Vagina (tissue), 2 donors: ENCODE measurements at regions not wholly inside any gene's neighbourhood (a gene's known extent, or its start where the extent isn't known, plus 50 kb on each side); places are given as distances from the start of the nearest gene placed in this dataset.

Experiments used
- DNase-seq, 2 donors: peaks; one replicate each; pipeline ENCODE4 v3.0.0-alpha.2; 2017; ENCODE audit errors: extremely low spot score in 2 of 2
- H3K27ac ChIP-seq: fragments of 200-600 bp; sonication (generic); one replicate; pipeline ENCODE4 v1.5.1; 2019
- H3K27me3 ChIP-seq: fragments of 200-600 bp; sonication (generic); one replicate; pipeline ENCODE4 v1.5.1; 2019
- H3K36me3 ChIP-seq, 2 donors: fragments of 200-600 bp; sonication (generic); one replicate each; pipeline ENCODE4 v1.5.1; 2017 to 2019
- H3K4me1 ChIP-seq: fragments of 200-600 bp; sonication (generic); one replicate; pipeline ENCODE4 v1.5.1; 2019
- H3K4me3 ChIP-seq, 2 donors: fragments of 200-600 bp; sonication (generic); 1 replicate in 1 of 2; 2 replicates in 1 of 2; pipeline ENCODE4 v1.5.1; 2016 to 2019
- H3K9me3 ChIP-seq: fragments of 200-600 bp; sonication (generic); one replicate; pipeline ENCODE4 v1.5.1; 2019
- POLR2A ChIP-seq, 2 donors: fragments of 450-650 bp; IDR thresholded peaks; one replicate each; pipeline ENCODE4 v1.6.1; 2017; ENCODE audit warnings: antibody characterized with exemption in 2 of 2, mild to moderate bottlenecking in 2 of 2, moderate library complexity in 2 of 2
- POLR2AphosphoS5 ChIP-seq, 2 donors: sonication (generic); formaldehyde crosslinking; IDR thresholded peaks; one replicate each; pipeline ENCODE4 v1.9.0; 2017; ENCODE audit warnings: antibody characterized with exemption in 2 of 2, mild to moderate bottlenecking in 2 of 2, low read depth in 1 of 2; ENCODE audit not compliant: insufficient read depth in 1 of 2
- intact Hi-C: fragments of 100-400 bp; cut with DNase I; formaldehyde crosslinking; loops from one replicate; pipeline ENCODE4 v1.15.1; 2023
- TF ChIP-seq, protein P1 (sequence below), 3 experiments: fragments of 450-650 bp in 2 of 3; fragments of 200-600 bp in 1 of 3; sonication (generic) in 1 of 3; IDR thresholded peaks; one replicate each; pipeline ENCODE4 v1.5.1; 2017 to 2019; ENCODE audit warnings: antibody characterized with exemption in 3 of 3, mild to moderate bottlenecking in 2 of 3, moderate library complexity in 2 of 3

DNA sequence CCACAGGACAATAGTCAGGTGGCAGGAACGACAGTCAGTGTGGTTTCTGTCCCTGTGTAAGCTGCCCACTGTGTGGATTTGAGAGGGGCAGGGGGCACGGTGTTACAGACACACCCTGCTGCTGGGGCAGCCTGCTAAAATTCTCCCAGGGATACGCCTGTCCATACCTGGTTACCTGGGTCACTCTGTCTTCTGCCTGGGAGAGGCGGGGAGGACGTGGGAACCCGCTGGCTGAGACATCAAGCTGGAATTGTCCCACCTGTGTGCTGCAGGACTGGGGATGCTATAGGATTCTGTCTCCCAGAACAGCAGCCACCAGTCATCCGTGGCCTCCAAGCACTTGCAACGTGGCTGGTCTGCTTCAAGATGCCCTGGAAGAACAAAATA lies 63.8 kb upstream of the LINC01488 start:
- no peak overlapping the region for H3K27ac ChIP-seq
- intact Hi-C loops: no loop called here
- peaks cover 14% of the 10 kb centered on the region for H3K4me1 ChIP-seq
- H3K27me3 ChIP-seq: no peaks in the 10 kb centered on the region
- no peaks in the 10 kb centered on the region for H3K9me3 ChIP-seq
- no peak overlapping the region for H3K4me3 ChIP-seq
- no peak for DNase-seq
- H3K36me3 ChIP-seq: no peaks in the 10 kb centered on the region
- TF ChIP-seq, protein P1, sequence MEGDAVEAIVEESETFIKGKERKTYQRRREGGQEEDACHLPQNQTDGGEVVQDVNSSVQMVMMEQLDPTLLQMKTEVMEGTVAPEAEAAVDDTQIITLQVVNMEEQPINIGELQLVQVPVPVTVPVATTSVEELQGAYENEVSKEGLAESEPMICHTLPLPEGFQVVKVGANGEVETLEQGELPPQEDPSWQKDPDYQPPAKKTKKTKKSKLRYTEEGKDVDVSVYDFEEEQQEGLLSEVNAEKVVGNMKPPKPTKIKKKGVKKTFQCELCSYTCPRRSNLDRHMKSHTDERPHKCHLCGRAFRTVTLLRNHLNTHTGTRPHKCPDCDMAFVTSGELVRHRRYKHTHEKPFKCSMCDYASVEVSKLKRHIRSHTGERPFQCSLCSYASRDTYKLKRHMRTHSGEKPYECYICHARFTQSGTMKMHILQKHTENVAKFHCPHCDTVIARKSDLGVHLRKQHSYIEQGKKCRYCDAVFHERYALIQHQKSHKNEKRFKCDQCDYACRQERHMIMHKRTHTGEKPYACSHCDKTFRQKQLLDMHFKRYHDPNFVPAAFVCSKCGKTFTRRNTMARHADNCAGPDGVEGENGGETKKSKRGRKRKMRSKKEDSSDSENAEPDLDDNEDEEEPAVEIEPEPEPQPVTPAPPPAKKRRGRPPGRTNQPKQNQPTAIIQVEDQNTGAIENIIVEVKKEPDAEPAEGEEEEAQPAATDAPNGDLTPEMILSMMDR (IDR thresholded peaks at IDR 0.05): no peak
- TF ChIP-seq POLR2AphosphoS5 (IDR thresholded peaks at IDR 0.05; ENCODE audit: insufficient read depth in 1 of 2, low read depth in 1 of 2) (no peak), POLR2A (IDR thresholded peaks at IDR 0.05) (no peak)

- intact Hi-C loops: no loop called here
- no peaks in the 10 kb centered on the region for H3K36me3 ChIP-seq
- H3K27ac ChIP-seq: no peak overlapping the region
- no peaks in the 10 kb centered on the region for H3K9me3 ChIP-seq
- no peak overlapping the region for H3K4me3 ChIP-seq
- H3K4me1 ChIP-seq: peaks cover 14% of the 10 kb centered on the region
- DNase-seq: no peak
- TF ChIP-seq POLR2AphosphoS5 (IDR thresholded peaks at IDR 0.05; ENCODE audit: insufficient read depth in 1 of 2, low read depth in 1 of 2): no peak
- TF ChIP-seq POLR2A (IDR thresholded peaks at IDR 0.05): no peak
- TF ChIP-seq, protein P1 (IDR thresholded peaks at IDR 0.05): no peak
- no peaks in the 10 kb centered on the region for H3K27me3 ChIP-seq
These were observed 62.7 kb upstream of the LINC01488 start for GRCh38 chr11:69418576-69419296.

DNA sequence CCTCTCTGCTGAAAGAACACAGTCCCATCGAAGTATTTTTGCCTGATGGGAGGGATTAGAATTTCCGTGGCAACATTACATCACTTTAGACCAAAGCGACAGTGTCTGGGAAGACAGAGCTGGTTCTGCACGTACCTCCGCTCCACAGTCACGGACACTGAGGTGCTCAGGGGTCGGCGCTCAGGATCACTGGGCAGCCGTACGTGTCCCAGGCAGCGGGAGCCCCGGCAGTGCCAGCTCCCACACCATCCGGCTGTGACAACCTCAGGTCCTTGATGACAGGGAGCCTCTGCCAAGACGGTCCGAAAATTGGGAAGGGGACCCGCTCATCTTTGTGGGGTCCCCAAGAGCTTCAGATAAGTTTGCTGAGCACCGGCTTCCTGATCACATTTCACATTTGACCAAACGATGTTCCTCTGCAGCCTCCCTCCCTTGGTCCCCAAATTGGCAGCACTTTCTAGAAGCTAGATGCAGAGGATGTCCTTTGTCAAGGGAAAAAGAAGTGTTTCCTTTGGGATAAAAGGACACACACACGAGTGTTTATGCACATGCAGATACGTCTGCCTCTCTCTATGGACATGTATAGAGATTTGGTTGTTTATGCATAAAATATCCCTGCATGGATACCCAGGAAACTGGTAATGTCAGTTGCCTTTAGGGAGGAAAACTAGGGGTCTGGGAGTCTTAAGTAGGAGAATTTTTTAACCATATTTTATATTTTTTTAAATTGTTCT lies 61.6 kb upstream of the LINC01488 start:
- intact Hi-C loops: no loop called here
- H3K27ac ChIP-seq: no peak overlapping the region

GRCh38 chr11:69422645-69423044 lies 58.8 kb upstream of the LINC01488 start:
- no peaks in the 10 kb centered on the region for H3K9me3 ChIP-seq
- no peak for TF ChIP-seq POLR2A (IDR thresholded peaks at IDR 0.05)
- TF ChIP-seq, protein P1 (IDR thresholded peaks at IDR 0.05): no peak
- no peak for TF ChIP-seq POLR2AphosphoS5 (IDR thresholded peaks at IDR 0.05; ENCODE audit: insufficient read depth in 1 of 2, low read depth in 1 of 2)
- intact Hi-C loops: no loop called here

More for the DNA sequence above, 61.6 kb upstream of the LINC01488 start:
- TF ChIP-seq POLR2AphosphoS5 (IDR thresholded peaks at IDR 0.05; ENCODE audit: insufficient read depth in 1 of 2, low read depth in 1 of 2): no peak
- TF ChIP-seq, protein P1 (IDR thresholded peaks at IDR 0.05): no peak
- TF ChIP-seq POLR2A (IDR thresholded peaks at IDR 0.05): no peak
- no peak overlapping the region for H3K4me3 ChIP-seq
- no peak for DNase-seq
- H3K4me1 ChIP-seq: peaks cover 14% of the 10 kb centered on the region
- no peaks in the 10 kb centered on the region for H3K9me3 ChIP-seq
- no peaks in the 10 kb centered on the region for H3K27me3 ChIP-seq
- no peaks in the 10 kb centered on the region for H3K36me3 ChIP-seq

DNA sequence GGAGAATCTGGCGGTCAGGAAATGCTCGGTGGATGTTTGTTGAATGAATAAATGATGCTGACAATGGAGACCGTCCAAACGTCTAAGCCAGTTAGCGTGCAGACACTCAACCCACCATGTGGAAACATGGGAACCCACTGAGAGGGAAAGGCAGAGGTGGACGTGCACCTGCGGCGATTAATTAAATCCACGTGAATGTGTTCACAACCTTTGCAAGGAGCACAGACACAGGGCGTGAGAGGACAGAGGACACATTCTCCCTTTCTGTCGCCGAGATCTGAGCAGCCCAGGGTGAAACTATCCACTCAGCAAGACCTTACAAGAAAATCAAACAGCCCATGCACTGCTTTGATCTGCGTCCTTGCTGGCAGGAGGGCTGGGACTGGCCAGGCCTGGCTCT lies 58.3 kb upstream of the LINC01488 start:
- Histone ChIP-seq H3K36me3 (no peaks in the 10 kb centered on the region), H3K4me1 (no peaks in the 10 kb centered on the region), H3K27ac (no peak overlapping the region), H3K9me3 (no peaks in the 10 kb centered on the region), H3K27me3 (no peaks in the 10 kb centered on the region), H3K4me3 (no peak overlapping the region)
- intact Hi-C loops: no loop called here
- no peak for DNase-seq
- TF ChIP-seq POLR2AphosphoS5 (IDR thresholded peaks at IDR 0.05; ENCODE audit: insufficient read depth in 1 of 2, low read depth in 1 of 2) (no peak), POLR2A (IDR thresholded peaks at IDR 0.05) (no peak)
- TF ChIP-seq, protein P1 (IDR thresholded peaks at IDR 0.05): no peak

More at GRCh38 chr11:69422645-69423044, 58.8 kb upstream of the LINC01488 start:
- no peaks in the 10 kb centered on the region for H3K36me3 ChIP-seq
- H3K27ac ChIP-seq: no peak overlapping the region
- DNase-seq: no peak
- no peaks in the 10 kb centered on the region for H3K27me3 ChIP-seq
- no peaks in the 10 kb centered on the region for H3K4me1 ChIP-seq
- H3K4me3 ChIP-seq: no peak overlapping the region
